Activated CD4-positive, alpha-beta T cell treated with anti-CD3 and anti-CD28 coated beads for 1 hour (primary cell): ENCODE measurements at regions not wholly inside any gene's neighbourhood (a gene's known extent, or its start where the extent isn't known, plus 50 kb on each side); places are given as distances from the start of the nearest gene placed in this dataset.
"Not testable (repeated sequence)": the region's sequence is repeated elsewhere in the genome, so short reads cannot be mapped to it uniquely, and the experiment has no call there.

Source experiments
- DNase-seq: peaks from one replicate; pipeline ENCODE4 v3.0.0-alpha.2; 2020

DNA sequence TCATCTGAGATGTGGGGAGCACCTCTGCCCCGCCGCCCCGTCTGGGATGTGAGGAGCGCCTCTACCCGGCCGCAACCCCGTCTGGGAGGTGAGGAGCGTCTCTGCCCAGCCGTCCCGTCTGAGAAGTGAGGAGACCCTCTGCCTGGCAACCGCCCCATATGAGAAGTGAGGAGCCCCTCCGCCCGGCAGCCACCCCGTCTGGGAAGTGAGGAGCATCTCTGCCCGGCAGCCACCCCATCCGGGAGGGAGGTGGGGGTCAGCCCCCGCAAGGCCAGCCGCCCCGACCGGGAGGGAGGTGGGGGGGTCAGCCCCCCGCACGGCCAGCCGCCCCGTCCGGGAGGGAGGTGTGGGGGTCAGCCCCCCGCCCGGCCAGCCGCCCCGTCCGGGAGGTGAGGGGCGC is 89.9 kb downstream of the PHLDA1 start:
- DNase-seq = not testable (repeated sequence)

- DNase-seq = no peak
These were observed 92.4 kb downstream of the PHLDA1 start for GRCh38 chr12:75939016-75939642.

- DNase-seq = no peak
These were observed 93.4 kb downstream of the PHLDA1 start for GRCh38 chr12:75938189-75938588.

DNA sequence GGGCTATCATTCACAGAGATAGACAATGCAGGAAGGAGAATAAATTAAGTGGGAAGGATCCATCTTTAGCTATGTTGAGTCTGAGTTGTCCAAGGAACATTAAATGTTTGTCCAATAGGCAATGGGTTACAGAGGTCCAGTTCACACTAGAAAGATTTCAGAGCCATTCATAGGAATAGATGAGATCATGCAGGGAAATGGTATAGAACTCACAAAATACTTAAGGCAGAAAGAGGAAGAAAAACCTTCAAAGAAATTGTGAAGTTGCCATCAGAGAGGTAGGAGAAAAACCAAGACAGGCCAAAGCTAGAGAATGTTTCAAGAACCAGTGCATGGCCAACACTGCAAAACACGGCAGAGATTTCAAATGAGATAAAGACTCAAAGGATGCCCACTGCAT is 94.1 kb downstream of the PHLDA1 start:
- DNase-seq = no peak

- DNase-seq = no peak
These were observed 94.8 kb downstream of the PHLDA1 start for GRCh38 chr12:75936515-75937440.

DNA sequence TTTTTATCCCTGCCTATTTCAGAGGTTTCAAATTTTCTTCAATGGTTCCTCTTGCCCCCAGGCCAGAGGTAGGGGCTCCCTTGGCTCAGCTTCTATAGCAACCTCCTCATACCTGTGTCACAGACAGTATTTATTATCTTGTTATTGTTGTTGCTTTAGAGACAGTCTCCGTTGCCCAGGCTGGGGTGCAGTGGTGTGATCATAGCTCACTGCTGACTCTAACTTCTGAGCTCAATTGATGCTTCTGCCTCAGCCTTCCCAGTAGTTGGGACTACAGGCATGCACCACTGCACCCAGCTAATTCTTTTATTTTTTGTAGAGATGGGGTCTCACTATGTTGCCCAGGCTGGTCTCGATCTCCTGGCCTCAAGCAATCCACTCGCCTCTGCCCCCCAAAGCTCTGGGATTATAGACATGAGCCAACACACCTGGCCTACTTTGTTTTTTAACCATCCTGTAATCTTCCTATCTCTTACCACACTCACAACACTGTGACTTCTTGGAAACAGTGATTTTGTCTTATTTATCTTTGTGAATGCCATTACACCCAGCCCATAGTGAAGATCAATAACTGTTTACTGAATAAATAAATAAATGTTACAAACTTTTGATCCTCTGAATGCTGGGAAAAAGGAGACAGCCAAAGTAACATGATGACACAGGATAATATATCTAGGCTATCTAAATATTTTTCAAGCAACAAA is 95.9 kb downstream of the PHLDA1 start:
- no peak for DNase-seq

DNA sequence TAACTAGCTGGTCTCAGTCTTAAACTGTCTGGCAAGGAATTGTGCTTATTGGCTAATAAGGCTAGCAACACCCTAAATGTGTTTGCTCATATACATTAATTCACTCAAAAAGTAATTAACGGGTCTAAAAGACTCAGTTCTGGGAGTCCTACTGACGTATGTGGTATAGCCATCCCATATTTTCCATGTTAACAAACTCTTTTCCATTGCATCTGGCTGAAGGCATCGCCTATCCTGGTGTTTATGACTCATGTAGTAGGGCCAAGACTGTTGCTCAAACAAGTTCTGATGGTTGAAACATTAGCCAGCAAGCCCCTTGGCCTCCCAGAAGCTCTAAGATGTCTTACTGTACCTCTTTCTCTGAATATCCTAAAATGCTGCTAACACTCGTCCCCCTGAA is 98.5 kb downstream of the PHLDA1 start:
- DNase-seq = no peak

GRCh38 chr12:75932241-75932640 is 99.3 kb downstream of the PHLDA1 start:
- DNase-seq = no peak

DNA sequence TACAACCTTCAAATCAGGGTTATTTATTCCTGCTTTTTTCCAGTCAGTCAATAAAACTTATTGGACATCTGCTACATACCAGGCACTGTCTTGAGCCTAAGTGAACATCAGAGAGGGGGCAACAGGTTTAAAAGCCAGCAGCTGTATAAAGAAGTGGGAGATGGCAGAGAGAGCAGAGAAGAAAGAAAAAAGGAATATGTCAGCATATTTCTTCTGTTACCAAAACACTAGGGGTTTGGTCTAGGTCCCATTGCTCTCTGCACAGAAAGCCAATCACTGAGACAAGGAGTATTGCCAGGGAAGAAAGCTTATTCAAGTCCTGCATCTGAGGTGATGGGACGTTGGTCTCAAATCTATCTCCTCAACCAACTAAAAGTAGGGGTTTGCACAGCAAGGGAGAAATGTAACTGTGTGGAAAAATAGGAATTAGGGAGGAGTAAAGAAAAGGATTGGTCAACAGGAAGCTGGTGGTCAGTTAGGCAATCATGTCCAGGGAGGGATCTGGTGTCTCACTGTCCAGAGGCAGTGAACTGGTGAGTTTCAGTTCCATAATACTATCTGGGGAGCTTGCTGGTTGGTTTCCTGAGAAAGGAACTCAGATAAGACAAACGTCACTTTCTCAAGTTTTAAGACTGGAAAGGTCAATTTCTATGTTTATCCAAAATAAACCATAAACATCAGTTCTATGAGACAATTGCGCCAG is 107.5 kb downstream of the PHLDA1 start:
- DNase-seq = no peak

DNA sequence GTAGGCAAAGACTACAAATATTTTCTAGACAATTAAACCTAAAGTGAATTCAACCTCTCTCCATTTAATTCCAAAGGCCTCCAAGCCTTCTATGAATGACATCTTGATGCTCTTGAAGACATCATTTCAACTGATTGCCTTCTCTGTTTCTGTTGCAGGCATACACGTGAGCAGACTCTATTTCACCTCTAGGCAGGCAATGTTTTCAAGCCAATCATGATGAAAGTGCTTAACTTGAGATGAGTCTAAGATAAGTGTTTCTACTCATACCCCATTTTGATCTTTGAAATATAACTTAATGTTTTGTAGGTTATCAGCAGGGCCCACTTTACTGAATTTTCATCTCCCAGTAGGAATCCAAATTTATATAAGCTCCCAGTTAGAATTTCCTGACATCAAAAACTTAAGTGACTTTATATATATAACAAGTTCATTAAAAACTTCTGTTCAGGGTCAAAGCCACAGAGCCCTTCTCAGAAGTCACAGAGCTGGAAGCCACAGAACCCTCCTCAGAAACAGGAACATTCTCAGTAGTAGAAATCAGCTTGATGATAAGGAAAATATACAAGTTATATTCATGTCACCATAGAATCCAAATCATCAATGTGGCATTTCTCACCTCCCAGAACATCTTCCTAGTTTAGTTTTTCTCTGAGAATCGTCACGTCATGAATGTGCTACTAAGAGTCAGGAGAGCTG is 108.5 kb downstream of the PHLDA1 start:
- no peak for DNase-seq

DNA sequence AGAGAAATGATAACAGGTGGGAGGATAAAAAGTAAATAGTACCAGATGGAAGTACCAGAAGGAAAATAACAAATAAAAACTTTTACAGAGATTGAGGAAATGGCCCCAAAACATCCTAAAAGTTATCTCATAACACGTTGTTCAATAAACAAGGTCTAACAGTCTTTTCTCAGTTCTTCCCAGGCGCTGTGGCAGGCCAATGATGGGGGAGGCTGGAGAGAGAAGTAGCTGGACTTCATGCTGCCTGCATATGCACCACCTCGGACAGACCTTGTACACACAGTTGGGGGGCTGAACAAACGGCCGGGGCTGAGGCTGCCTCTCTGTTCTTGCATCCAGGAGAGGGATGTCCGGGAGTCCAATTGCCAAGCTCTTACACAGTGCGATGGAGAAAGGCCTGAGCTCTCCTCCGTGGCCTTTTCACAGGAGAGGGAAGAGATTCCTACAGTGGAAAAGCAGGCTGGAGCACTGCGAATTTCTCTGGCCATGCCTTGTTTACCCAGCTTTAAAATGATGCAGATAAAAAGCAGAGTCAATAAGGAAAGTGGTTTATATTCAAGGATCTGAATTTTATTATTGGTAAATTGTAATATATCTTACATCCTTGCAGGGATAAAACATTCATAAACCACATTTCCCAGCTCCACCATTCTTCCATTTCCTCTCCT is 109.8 kb downstream of the PHLDA1 start:
- DNase-seq = no peak

GRCh38 chr12:75917715-75918114 is 113.9 kb downstream of the PHLDA1 start:
- no peak for DNase-seq

GRCh38 chr12:75917083-75917482 is 114.5 kb downstream of the PHLDA1 start:
- DNase-seq = no peak

- DNase-seq = no peak
These were observed 117.8 kb downstream of the PHLDA1 start for GRCh38 chr12:75913502-75914351.

- no peak for DNase-seq
These were observed 121.6 kb downstream of the PHLDA1 start for GRCh38 chr12:75909714-75910656.

DNA sequence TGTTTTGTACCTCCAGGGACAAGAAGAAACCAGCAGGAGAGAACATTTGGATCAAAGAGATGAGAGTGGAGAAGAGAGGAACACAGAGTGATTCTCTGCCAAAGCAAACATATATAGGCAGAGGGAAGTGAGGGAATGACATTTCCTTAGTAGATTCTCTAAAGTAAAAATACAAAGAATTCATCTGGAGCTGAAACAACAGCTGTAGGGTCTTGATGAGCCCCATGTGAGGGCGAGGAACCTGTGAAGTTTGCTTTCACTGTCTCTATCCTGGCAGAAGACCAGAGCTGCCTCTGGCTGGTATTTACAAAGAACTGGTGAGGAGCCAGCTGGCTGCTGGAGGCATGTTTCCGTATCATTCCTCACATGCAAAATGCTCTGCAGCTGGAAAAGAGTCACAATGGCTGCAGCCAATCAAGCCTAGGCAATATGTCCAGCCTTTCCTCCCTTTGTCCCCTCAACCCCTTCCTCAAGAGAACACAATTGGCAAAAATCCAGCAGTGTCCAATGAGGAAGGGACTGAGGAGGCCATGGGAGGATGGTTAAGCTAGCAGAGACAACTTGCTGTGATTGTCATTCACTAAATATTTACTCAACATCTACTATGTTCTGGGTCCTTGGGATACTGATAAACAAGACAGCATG is 122.5 kb downstream of the PHLDA1 start:
- DNase-seq = no peak

GRCh38 chr12:75905922-75906321 is 125.7 kb downstream of the PHLDA1 start:
- no peak for DNase-seq

- DNase-seq = no peak
These were observed 130.8 kb downstream of the PHLDA1 start for GRCh38 chr12:75900781-75901254.

DNA sequence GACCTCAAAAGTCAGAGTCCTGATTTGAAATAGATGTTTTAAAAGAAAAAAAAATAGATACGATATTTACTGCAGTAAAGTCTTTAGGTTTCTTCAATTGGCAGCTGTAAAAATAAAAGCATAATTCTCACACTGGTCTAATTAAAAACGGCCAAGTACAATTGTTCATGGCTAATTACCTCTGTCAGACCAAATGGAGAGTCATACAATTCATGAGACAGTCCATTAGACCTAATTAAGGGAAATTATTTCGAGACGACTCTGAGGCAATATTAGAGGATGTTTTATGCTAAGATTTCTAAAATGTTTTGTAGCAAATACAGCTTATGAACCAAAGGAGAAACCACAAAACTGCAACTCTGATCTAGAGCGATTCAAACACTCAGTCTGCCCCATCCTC is 131.3 kb downstream of the PHLDA1 start:
- DNase-seq = no peak
